ENCODE measurements at regions not wholly inside any gene's neighbourhood (a gene's known extent, or its start where the extent isn't known, plus 50 kb on each side); places are given as distances from the start of the nearest gene placed in this dataset.

DNA sequence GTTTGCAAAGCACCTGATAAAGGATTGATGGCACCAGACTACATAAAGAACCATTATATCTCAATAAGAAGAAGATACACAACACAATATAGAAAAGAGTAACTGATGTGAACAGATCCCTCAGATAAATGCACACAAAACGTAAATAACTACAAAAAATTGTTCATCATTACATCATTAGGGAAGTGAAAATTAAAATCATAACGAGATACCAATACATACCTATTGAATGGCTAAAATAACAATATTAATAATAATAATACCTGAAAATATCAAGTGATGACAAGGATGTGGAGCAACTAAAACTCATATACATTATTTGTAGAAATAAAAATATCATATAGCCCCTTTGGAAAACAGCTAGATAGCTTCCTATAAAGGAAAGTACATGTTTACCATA is 469.5 kb downstream of the DMRTA1 start:
- no peaks in the 10 kb centered on the region for H3K9me3 Mint-ChIP-seq (ENCODE audit: unreplicated experiment)
- H3K27ac Mint-ChIP-seq (ENCODE audit: low read depth, unreplicated experiment): no peak overlapping the region
- intact Hi-C loops (cut with micrococcal nuclease): no loop called here
- CTCF ChIA-PET: interaction anchor here (0.6 kb wide), 1 partner anchor 44 kb away, joined by 3 read pairs; no protein-coding TSS in a partner anchor
- H3K4me3 Mint-ChIP-seq (ENCODE audit: unreplicated experiment): no peak overlapping the region
- no peaks in the 10 kb centered on the region for H3K4me1 Mint-ChIP-seq (ENCODE audit: insufficient read depth, unreplicated experiment)
- H3K27me3 Mint-ChIP-seq (ENCODE audit: insufficient read depth, unreplicated experiment): peaks cover 51% of the 10 kb centered on the region
- POLR2A ChIA-PET: no interaction called here
- H3K36me3 Mint-ChIP-seq (ENCODE audit: insufficient read depth, unreplicated experiment): peaks cover 5% of the 10 kb centered on the region
- TF ChIP-seq, protein P1, sequence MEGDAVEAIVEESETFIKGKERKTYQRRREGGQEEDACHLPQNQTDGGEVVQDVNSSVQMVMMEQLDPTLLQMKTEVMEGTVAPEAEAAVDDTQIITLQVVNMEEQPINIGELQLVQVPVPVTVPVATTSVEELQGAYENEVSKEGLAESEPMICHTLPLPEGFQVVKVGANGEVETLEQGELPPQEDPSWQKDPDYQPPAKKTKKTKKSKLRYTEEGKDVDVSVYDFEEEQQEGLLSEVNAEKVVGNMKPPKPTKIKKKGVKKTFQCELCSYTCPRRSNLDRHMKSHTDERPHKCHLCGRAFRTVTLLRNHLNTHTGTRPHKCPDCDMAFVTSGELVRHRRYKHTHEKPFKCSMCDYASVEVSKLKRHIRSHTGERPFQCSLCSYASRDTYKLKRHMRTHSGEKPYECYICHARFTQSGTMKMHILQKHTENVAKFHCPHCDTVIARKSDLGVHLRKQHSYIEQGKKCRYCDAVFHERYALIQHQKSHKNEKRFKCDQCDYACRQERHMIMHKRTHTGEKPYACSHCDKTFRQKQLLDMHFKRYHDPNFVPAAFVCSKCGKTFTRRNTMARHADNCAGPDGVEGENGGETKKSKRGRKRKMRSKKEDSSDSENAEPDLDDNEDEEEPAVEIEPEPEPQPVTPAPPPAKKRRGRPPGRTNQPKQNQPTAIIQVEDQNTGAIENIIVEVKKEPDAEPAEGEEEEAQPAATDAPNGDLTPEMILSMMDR (IDR thresholded peaks at IDR 0.05; ENCODE audit: unreplicated experiment): no peak
- no peak for DNase-seq (ENCODE audit: unreplicated experiment)
- no TSS peak for BruUV-seq (replicated peaks)

DNA sequence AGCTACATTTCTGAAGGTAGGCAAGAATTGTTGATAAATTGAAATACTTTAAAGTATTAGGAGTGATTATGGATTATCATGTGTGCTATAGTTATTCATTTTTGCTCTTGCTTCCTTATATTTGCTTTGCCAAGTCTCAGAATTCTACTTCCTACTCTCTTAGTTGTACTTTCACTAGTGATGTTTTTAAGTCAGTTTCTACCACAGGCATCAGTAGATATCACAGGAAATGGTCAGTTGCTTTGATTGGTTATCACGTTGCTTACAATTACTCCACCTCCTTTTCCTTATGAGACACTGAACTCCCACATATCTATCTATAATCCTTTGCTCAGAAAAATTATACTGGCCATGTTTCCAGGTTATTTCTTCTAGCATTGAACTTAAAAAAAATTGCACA is 472.8 kb downstream of the DMRTA1 start:
- Mint-ChIP-seq H3K4me1 (ENCODE audit: insufficient read depth, unreplicated experiment) (no peaks in the 10 kb centered on the region), H3K27me3 (ENCODE audit: insufficient read depth, unreplicated experiment) (peaks cover 39% of the 10 kb centered on the region), H3K27ac (ENCODE audit: low read depth, unreplicated experiment) (no peak overlapping the region), H3K9me3 (ENCODE audit: unreplicated experiment) (no peaks in the 10 kb centered on the region), H3K4me3 (ENCODE audit: unreplicated experiment) (no peak overlapping the region), H3K36me3 (ENCODE audit: insufficient read depth, unreplicated experiment) (peaks cover 5% of the 10 kb centered on the region)
- POLR2A ChIA-PET: no interaction called here
- TF ChIP-seq, protein P1 (IDR thresholded peaks at IDR 0.05; ENCODE audit: unreplicated experiment): no peak
- intact Hi-C loops (cut with micrococcal nuclease): no loop called here
- DNase-seq (ENCODE audit: unreplicated experiment): no peak
- BruUV-seq (replicated peaks): no TSS peak
- CTCF ChIA-PET: no interaction called here

DNA sequence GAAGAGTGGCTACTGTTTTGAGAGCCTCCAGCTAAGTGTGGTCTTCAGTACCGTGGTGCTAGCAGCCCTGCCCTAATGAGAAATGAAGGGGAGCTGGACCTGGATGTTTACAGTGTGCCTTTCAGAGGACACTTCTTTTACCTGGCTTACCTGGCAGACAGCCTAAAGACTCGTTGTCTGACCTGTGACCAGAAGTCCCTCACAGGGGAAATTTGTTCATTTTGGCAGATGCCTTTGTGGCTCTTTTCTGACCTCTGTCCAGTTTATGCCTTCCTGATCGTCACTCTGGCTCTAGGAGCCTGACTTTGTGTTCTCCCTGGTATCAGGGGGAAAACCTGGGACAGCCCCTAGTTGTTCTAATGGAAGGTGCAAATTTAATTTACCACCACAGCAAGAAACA is 475.1 kb downstream of the DMRTA1 start:
- Mint-ChIP-seq H3K4me1 (ENCODE audit: insufficient read depth, unreplicated experiment) (no peaks in the 10 kb centered on the region), H3K4me3 (ENCODE audit: unreplicated experiment) (no peak overlapping the region), H3K36me3 (ENCODE audit: insufficient read depth, unreplicated experiment) (peaks cover 5% of the 10 kb centered on the region), H3K27me3 (ENCODE audit: insufficient read depth, unreplicated experiment) (peaks cover 47% of the 10 kb centered on the region), H3K27ac (ENCODE audit: low read depth, unreplicated experiment) (no peak overlapping the region), H3K9me3 (ENCODE audit: unreplicated experiment) (no peaks in the 10 kb centered on the region)
- BruUV-seq (replicated peaks): no TSS peak
- DNase-seq (ENCODE audit: unreplicated experiment): no peak
- CTCF ChIA-PET: no interaction called here
- POLR2A ChIA-PET: no interaction called here
- intact Hi-C loops (cut with micrococcal nuclease): no loop called here
- TF ChIP-seq, protein P1 (IDR thresholded peaks at IDR 0.05; ENCODE audit: unreplicated experiment): no peak

DNA sequence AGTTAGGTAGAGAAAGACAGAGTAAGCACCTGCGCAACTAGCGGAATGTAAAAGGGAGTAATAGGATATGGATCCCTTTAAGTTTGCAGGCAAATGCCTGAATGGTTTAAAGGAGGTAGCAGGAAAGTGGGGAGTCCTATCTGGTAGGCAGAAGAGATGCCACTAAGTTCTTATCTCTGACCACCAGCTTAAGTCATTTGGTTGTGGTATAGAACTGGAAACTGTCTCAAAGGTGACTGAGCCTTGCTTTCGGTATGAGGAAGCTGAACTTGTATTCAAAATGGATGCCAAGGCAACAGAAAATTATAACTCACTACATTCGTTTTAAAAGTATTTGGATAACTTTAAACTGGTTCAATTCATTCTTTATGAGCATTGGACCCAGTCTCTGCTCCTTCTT is 475.6 kb downstream of the DMRTA1 start:
- no peak overlapping the region for H3K4me3 Mint-ChIP-seq (ENCODE audit: unreplicated experiment)
- peaks cover 52% of the 10 kb centered on the region for H3K27me3 Mint-ChIP-seq (ENCODE audit: insufficient read depth, unreplicated experiment)
- CTCF ChIA-PET: no interaction called here
- DNase-seq (ENCODE audit: unreplicated experiment): no peak
- no peaks in the 10 kb centered on the region for H3K9me3 Mint-ChIP-seq (ENCODE audit: unreplicated experiment)
- H3K36me3 Mint-ChIP-seq (ENCODE audit: insufficient read depth, unreplicated experiment): peaks cover 5% of the 10 kb centered on the region
- TF ChIP-seq, protein P1 (IDR thresholded peaks at IDR 0.05; ENCODE audit: unreplicated experiment): no peak
- intact Hi-C loops (cut with micrococcal nuclease): no loop called here
- no peaks in the 10 kb centered on the region for H3K4me1 Mint-ChIP-seq (ENCODE audit: insufficient read depth, unreplicated experiment)
- no TSS peak for BruUV-seq (replicated peaks)
- no peak overlapping the region for H3K27ac Mint-ChIP-seq (ENCODE audit: low read depth, unreplicated experiment)
- POLR2A ChIA-PET: no interaction called here
